Loucy (cell line): ENCODE measurements at regions not wholly inside any gene's neighbourhood (a gene's known extent, or its start where the extent isn't known, plus 50 kb on each side); places are given as distances from the start of the nearest gene placed in this dataset.

Experiments
- H2AFZ ChIP-seq: fragments of 200-600 bp; sonication (generic); 2 replicates; pipeline ENCODE4 v1.6.0; 2016; ENCODE audit warnings: antibody characterized with exemption, mild to moderate bottlenecking, low read length, moderate library complexity
- H3F3A ChIP-seq: fragments of 200-600 bp; 2 replicates; pipeline ENCODE4 v1.6.0; 2016; ENCODE audit warnings: antibody characterized with exemption, low read depth, mild to moderate bottlenecking
- H3K27me3 ChIP-seq: fragments of 200-600 bp; sonication (generic); 2 replicates; pipeline ENCODE4 v1.6.1; 2014; ENCODE audit warnings: low read length, mild to moderate bottlenecking; ENCODE audit not compliant: insufficient read depth, poor library complexity, severe bottlenecking
- H3K36me3 ChIP-seq: fragments of 200-600 bp; sonication (generic); 2 replicates; pipeline ENCODE4 v1.6.1; 2016; ENCODE audit warnings: low read length; ENCODE audit not compliant: insufficient read depth
- H3K4me1 ChIP-seq: fragments of 200-600 bp; sonication (generic); 2 replicates; pipeline ENCODE4 v1.5.1; 2014; ENCODE audit warnings: low read length, mild to moderate bottlenecking; ENCODE audit not compliant: insufficient read depth, poor library complexity, severe bottlenecking
- H3K4me2 ChIP-seq: fragments of 200-600 bp; sonication (generic); 2 replicates; pipeline ENCODE4 v1.6.0; 2014; ENCODE audit warnings: antibody characterized with exemption, low read length, low read depth, mild to moderate bottlenecking; ENCODE audit not compliant: poor library complexity, severe bottlenecking
- H3K4me3 ChIP-seq: fragments of 200-600 bp; sonication (generic); 2 replicates; pipeline ENCODE4 v1.5.1; 2014; ENCODE audit warnings: low read length, mild to moderate bottlenecking, mixed read lengths; ENCODE audit not compliant: poor library complexity, severe bottlenecking
- H3K79me2 ChIP-seq: fragments of 200-600 bp; sonication (generic); 2 replicates; pipeline ENCODE4 v1.6.1; 2014; ENCODE audit warnings: low read length; ENCODE audit not compliant: insufficient read depth
- H3K9ac ChIP-seq: fragments of 200-600 bp; sonication (generic); 2 replicates; pipeline ENCODE4 v1.6.0; 2014; ENCODE audit warnings: mild to moderate bottlenecking, low read depth, low read length, moderate library complexity; ENCODE audit not compliant: poor library complexity, severe bottlenecking
- H3K9me2 ChIP-seq: fragments of 200-600 bp; sonication (generic); replicated peaks from 2 replicates; pipeline ENCODE4 v1.6.1; 2016; ENCODE audit warnings: low read depth, low read length, mixed read lengths
- H3K9me3 ChIP-seq: fragments of 200-600 bp; sonication (generic); 2 replicates; pipeline ENCODE4 v1.6.1; 2014; ENCODE audit warnings: mild to moderate bottlenecking, antibody characterized with exemption, low read length, low read depth; ENCODE audit not compliant: insufficient read depth
- H4K20me1 ChIP-seq: fragments of 200-600 bp; sonication (generic); 2 replicates; pipeline ENCODE4 v1.6.0; 2014; ENCODE audit warnings: antibody characterized with exemption, low read length, mild to moderate bottlenecking; ENCODE audit not compliant: insufficient read depth, poor library complexity, severe bottlenecking
- EZH2phosphoT487 ChIP-seq: fragments of 200-600 bp; IDR thresholded peaks from 2 replicates; pipeline ENCODE4 v1.6.1; 2018; ENCODE audit warnings: antibody characterized with exemption, mild to moderate bottlenecking, moderate library complexity, borderline replicate concordance
- TF ChIP-seq, protein P1 (sequence below): fragments of 200-600 bp; sonication (generic); conservative IDR thresholded peaks from 2 replicates; pipeline ENCODE4 v1.5.1; 2014; ENCODE audit warnings: mild to moderate bottlenecking, antibody characterized with exemption, low read length

DNA sequence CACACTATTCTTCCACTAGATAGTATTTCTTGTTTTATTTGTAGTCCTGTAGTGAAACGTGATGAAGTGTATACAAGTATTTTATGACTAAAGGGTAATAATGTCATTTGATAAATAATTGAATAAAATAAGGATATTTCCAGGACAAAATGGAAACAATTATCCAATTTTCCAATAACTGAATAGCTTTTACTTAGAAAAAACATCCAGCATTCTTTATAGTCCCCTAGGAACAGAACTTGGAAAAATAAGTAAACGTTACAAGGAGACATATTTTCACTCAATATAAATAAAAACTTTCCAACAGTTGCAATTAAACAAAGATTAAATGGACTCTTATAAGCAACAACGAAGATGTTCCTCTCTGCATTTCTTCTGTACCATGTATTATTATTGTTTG, 566.0 kb downstream of the TMA16 start:
- H3K4me2 ChIP-seq: no peak overlapping the region
- H3K4me3 ChIP-seq: no peak overlapping the region
- no peaks in the 10 kb centered on the region for H3K9me2 ChIP-seq
- no peaks in the 10 kb centered on the region for H3K4me1 ChIP-seq
- no peak overlapping the region for H3K9ac ChIP-seq
- H2AFZ ChIP-seq: no peak overlapping the region
- no peaks in the 10 kb centered on the region for H3K79me2 ChIP-seq
- no peaks in the 10 kb centered on the region for H3F3A ChIP-seq
- TF ChIP-seq, protein P1, sequence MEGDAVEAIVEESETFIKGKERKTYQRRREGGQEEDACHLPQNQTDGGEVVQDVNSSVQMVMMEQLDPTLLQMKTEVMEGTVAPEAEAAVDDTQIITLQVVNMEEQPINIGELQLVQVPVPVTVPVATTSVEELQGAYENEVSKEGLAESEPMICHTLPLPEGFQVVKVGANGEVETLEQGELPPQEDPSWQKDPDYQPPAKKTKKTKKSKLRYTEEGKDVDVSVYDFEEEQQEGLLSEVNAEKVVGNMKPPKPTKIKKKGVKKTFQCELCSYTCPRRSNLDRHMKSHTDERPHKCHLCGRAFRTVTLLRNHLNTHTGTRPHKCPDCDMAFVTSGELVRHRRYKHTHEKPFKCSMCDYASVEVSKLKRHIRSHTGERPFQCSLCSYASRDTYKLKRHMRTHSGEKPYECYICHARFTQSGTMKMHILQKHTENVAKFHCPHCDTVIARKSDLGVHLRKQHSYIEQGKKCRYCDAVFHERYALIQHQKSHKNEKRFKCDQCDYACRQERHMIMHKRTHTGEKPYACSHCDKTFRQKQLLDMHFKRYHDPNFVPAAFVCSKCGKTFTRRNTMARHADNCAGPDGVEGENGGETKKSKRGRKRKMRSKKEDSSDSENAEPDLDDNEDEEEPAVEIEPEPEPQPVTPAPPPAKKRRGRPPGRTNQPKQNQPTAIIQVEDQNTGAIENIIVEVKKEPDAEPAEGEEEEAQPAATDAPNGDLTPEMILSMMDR: no peak
- no peak for TF ChIP-seq EZH2phosphoT487
- no peaks in the 10 kb centered on the region for H3K36me3 ChIP-seq
- H4K20me1 ChIP-seq: no peaks in the 10 kb centered on the region
- no peaks in the 10 kb centered on the region for H3K9me3 ChIP-seq
- no peaks in the 10 kb centered on the region for H3K27me3 ChIP-seq

DNA sequence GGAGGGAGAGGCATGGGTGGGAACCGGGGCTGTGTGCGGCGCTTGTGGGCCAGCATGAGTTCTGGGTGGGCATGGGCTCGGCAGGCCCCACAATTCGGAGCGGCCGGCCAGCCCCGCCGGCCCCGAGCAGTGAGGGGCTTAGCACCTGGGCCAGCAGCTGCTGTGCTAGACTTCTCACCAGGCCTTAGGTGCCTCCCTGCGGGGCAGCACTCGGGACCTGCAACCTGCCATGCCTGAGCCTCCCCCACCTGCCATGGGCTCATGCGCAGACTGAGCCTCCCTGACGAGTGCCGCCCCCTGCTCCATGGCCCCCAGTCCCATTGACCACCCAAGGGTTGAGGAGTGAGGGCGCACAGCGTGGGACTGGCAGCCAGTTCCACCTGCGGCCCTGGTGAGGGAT, 573.9 kb downstream of the TMA16 start:
- H3K4me2 ChIP-seq: no peak overlapping the region
- H3K9me3 ChIP-seq: no peaks in the 10 kb centered on the region
- no peak overlapping the region for H3K9ac ChIP-seq
- no peaks in the 10 kb centered on the region for H3K79me2 ChIP-seq
- no peak for TF ChIP-seq EZH2phosphoT487
- TF ChIP-seq, protein P1: no peak
- no peak overlapping the region for H2AFZ ChIP-seq
- no peaks in the 10 kb centered on the region for H3K27me3 ChIP-seq
- no peaks in the 10 kb centered on the region for H3K36me3 ChIP-seq
- H4K20me1 ChIP-seq: no peaks in the 10 kb centered on the region
- H3K4me3 ChIP-seq: no peak overlapping the region
- no peaks in the 10 kb centered on the region for H3F3A ChIP-seq
- no peaks in the 10 kb centered on the region for H3K9me2 ChIP-seq
- no peaks in the 10 kb centered on the region for H3K4me1 ChIP-seq

DNA sequence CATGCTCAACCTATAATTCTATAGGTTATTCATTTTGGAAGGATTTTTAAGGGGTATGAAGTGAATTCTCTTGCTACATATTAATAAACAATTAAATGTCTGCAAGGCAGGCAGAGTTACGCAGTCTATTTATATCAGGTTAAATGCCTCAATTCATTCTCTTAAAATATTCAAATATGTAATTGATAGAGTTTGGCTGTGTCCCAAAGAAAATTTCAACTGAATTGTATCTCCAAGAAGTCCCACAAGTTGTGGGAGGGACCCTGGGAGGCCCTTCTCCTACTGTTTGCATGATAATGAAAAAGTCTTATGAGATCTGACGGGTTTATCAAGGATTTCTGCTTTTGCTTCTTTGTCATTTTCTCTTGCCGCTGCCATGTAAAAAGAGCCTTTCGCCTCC, 576.1 kb downstream of the TMA16 start:
- H3K79me2 ChIP-seq: no peaks in the 10 kb centered on the region
- no peaks in the 10 kb centered on the region for H3K9me3 ChIP-seq
- no peak overlapping the region for H3K9ac ChIP-seq
- H3F3A ChIP-seq: no peaks in the 10 kb centered on the region
- H2AFZ ChIP-seq: no peak overlapping the region
- TF ChIP-seq EZH2phosphoT487: no peak
- TF ChIP-seq, protein P1: no peak
- H3K4me1 ChIP-seq: no peaks in the 10 kb centered on the region
- H3K4me2 ChIP-seq: no peak overlapping the region
- H3K9me2 ChIP-seq: no peaks in the 10 kb centered on the region
- no peaks in the 10 kb centered on the region for H4K20me1 ChIP-seq
- no peaks in the 10 kb centered on the region for H3K36me3 ChIP-seq
- no peak overlapping the region for H3K4me3 ChIP-seq
- H3K27me3 ChIP-seq: no peaks in the 10 kb centered on the region
